ENCODE measurements at regions not wholly inside any gene's neighbourhood (a gene's known extent, or its start where the extent isn't known, plus 50 kb on each side); places are given as distances from the start of the nearest gene placed in this dataset.
A peak's percentile ranks its signal among the peaks of the same experiment; 100 is the strongest.
"Not testable (repeated sequence)": the region's sequence is repeated elsewhere in the genome, so short reads cannot be mapped to it uniquely, and the experiment has no call there.

DNA sequence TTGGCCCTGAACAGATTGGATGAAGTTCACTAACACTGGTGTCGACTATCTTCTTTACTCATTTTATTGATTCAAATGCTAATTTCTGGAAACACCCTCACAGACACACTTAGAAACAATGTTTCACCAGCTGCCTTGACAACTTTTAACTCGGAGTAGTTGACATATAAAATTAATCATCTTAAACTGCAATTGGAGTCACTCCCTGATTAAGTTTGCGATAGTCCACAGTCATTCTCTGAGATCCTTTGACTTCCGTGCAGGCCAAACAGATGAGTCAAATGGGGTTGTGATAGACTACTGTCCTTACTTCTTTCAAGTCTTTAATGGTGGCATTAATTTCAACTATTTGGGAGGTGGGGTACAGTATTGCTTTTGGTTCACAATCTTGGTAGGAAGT lies 114.4 kb upstream of the PCSK1 start:
- H3K36me3 ChIP-seq (ENCODE audit: insufficient read depth, low read length): no peaks in the 10 kb centered on the region
- no peaks in the 10 kb centered on the region for H3K9me2 ChIP-seq (replicated peaks; ENCODE audit: low read depth, low read length)
- no peak overlapping the region for H3K4me3 ChIP-seq (ENCODE audit: low read length, poor library complexity, severe bottlenecking)
- no peaks in the 10 kb centered on the region for H3K27me3 ChIP-seq (ENCODE audit: insufficient read depth, low read length, poor library complexity, severe bottlenecking)
- no peaks in the 10 kb centered on the region for H3K4me1 ChIP-seq (ENCODE audit: insufficient read depth, low read length, poor library complexity, severe bottlenecking)
- no peaks in the 10 kb centered on the region for H4K20me1 ChIP-seq (ENCODE audit: insufficient read depth, low read length, poor library complexity, severe bottlenecking)
- no peak overlapping the region for H3K9ac ChIP-seq (ENCODE audit: low read depth, low read length, poor library complexity, severe bottlenecking)
- TF ChIP-seq, protein P1, sequence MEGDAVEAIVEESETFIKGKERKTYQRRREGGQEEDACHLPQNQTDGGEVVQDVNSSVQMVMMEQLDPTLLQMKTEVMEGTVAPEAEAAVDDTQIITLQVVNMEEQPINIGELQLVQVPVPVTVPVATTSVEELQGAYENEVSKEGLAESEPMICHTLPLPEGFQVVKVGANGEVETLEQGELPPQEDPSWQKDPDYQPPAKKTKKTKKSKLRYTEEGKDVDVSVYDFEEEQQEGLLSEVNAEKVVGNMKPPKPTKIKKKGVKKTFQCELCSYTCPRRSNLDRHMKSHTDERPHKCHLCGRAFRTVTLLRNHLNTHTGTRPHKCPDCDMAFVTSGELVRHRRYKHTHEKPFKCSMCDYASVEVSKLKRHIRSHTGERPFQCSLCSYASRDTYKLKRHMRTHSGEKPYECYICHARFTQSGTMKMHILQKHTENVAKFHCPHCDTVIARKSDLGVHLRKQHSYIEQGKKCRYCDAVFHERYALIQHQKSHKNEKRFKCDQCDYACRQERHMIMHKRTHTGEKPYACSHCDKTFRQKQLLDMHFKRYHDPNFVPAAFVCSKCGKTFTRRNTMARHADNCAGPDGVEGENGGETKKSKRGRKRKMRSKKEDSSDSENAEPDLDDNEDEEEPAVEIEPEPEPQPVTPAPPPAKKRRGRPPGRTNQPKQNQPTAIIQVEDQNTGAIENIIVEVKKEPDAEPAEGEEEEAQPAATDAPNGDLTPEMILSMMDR (conservative IDR thresholded peaks at IDR 0.05; ENCODE audit: low read length): no peak
- H3K4me2 ChIP-seq (ENCODE audit: low read depth, low read length, poor library complexity, severe bottlenecking): no peak overlapping the region
- H3F3A ChIP-seq (ENCODE audit: low read depth): no peaks in the 10 kb centered on the region
- no peaks in the 10 kb centered on the region for H3K9me3 ChIP-seq (ENCODE audit: insufficient read depth, low read depth, low read length)
- H3K79me2 ChIP-seq (ENCODE audit: insufficient read depth, low read length): no peaks in the 10 kb centered on the region
- no peak overlapping the region for H2AFZ ChIP-seq (ENCODE audit: low read length)

DNA sequence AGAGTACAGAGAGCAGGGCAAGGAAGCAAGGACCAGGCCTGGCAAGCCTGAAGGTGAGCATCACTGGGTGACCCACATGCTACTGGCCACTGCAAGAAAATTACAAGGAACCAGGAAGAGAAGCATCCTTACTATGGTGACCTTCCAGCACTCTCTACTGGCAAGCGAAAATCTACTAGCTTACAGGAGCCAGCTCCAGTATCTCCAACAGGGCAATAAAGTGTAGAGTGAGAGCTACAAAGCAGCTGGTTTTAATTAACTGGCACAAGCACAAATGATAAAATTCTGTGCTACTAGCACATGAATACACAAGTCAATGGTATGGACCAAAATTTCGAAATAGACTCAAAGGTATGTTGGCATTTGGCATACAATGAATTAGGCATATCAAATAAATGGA lies 113.3 kb upstream of the CAST start:
- no peak overlapping the region for H3K4me3 ChIP-seq (ENCODE audit: low read length, poor library complexity, severe bottlenecking)
- H3K4me1 ChIP-seq (ENCODE audit: insufficient read depth, low read length, poor library complexity, severe bottlenecking): no peaks in the 10 kb centered on the region
- no peak overlapping the region for H2AFZ ChIP-seq (ENCODE audit: low read length)
- H3K9me3 ChIP-seq (ENCODE audit: insufficient read depth, low read depth, low read length): no peaks in the 10 kb centered on the region
- H3K36me3 ChIP-seq (ENCODE audit: insufficient read depth, low read length): no peaks in the 10 kb centered on the region
- H3K79me2 ChIP-seq (ENCODE audit: insufficient read depth, low read length): no peaks in the 10 kb centered on the region
- no peak overlapping the region for H3K4me2 ChIP-seq (ENCODE audit: low read depth, low read length, poor library complexity, severe bottlenecking)
- no peak for TF ChIP-seq EZH2phosphoT487 (IDR thresholded peaks at IDR 0.05; ENCODE audit: borderline replicate concordance)
- TF ChIP-seq, protein P1 (conservative IDR thresholded peaks at IDR 0.05; ENCODE audit: low read length): 0 out of 2 replicates have a peak, but pooled peaks have one; percentile 14
- H3K9ac ChIP-seq (ENCODE audit: low read depth, low read length, poor library complexity, severe bottlenecking): no peak overlapping the region
- H4K20me1 ChIP-seq (ENCODE audit: insufficient read depth, low read length, poor library complexity, severe bottlenecking): no peaks in the 10 kb centered on the region
- no peaks in the 10 kb centered on the region for H3F3A ChIP-seq (ENCODE audit: low read depth)
- no peaks in the 10 kb centered on the region for H3K9me2 ChIP-seq (replicated peaks; ENCODE audit: low read depth, low read length)
- H3K27me3 ChIP-seq (ENCODE audit: insufficient read depth, low read length, poor library complexity, severe bottlenecking): no peaks in the 10 kb centered on the region

DNA sequence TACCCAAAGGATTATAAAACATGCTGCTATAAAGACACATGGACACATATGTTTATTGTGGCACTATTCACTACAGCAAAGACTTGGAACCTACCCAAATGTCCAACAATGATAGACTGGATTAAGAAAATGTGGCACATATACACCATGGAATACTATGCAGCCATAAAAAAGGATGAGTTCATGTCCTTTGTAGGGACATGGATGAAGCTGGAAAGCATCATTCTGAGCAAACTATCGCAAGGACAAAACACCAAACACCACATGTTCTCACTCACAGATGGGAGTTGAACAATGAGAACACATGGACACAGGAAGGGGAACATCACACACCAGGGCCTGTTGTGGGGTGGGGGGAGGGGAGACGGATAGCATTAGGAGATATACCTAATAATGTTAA lies 101.3 kb upstream of the CAST start:
- H3K4me2 ChIP-seq (ENCODE audit: low read depth, low read length, poor library complexity, severe bottlenecking); H3K36me3 ChIP-seq (ENCODE audit: insufficient read depth, low read length); H3K27me3 ChIP-seq (ENCODE audit: insufficient read depth, low read length, poor library complexity, severe bottlenecking); H3K9me2 ChIP-seq (replicated peaks; ENCODE audit: low read depth, low read length); H2AFZ ChIP-seq (ENCODE audit: low read length); H3K9ac ChIP-seq (ENCODE audit: low read depth, low read length, poor library complexity, severe bottlenecking); H3K4me1 ChIP-seq (ENCODE audit: insufficient read depth, low read length, poor library complexity, severe bottlenecking); H3K79me2 ChIP-seq (ENCODE audit: insufficient read depth, low read length); H4K20me1 ChIP-seq (ENCODE audit: insufficient read depth, low read length, poor library complexity, severe bottlenecking); H3F3A ChIP-seq (ENCODE audit: low read depth); H3K9me3 ChIP-seq (ENCODE audit: insufficient read depth, low read depth, low read length); H3K4me3 ChIP-seq (ENCODE audit: low read length, poor library complexity, severe bottlenecking): not testable (repeated sequence)

DNA sequence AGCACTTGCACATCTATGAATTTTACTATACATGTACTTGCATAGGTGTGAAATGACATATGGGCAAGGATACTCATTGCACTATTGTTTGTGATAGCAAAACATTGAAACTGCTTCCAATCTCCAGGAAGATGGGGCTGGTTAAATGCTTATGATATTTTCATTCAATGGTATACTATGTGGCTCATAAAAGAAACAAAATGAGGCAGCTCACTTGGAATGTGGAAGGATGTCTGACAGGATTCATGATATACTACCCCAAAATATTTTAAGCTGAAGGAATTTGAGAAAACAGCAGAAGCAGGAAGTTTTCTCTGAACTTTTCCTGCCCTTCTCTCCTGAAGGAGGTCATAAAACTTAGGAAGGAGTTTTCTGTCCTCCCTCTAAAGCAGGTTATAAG lies 99.6 kb upstream of the CAST start:
- no peak overlapping the region for H3K9ac ChIP-seq (ENCODE audit: low read depth, low read length, poor library complexity, severe bottlenecking)
- no peak overlapping the region for H3K4me2 ChIP-seq (ENCODE audit: low read depth, low read length, poor library complexity, severe bottlenecking)
- no peak overlapping the region for H3K4me3 ChIP-seq (ENCODE audit: low read length, poor library complexity, severe bottlenecking)
- no peak for TF ChIP-seq EZH2phosphoT487 (IDR thresholded peaks at IDR 0.05; ENCODE audit: borderline replicate concordance)
- TF ChIP-seq, protein P1 (conservative IDR thresholded peaks at IDR 0.05; ENCODE audit: low read length): no peak
- no peaks in the 10 kb centered on the region for H3F3A ChIP-seq (ENCODE audit: low read depth)
- no peaks in the 10 kb centered on the region for H3K9me3 ChIP-seq (ENCODE audit: insufficient read depth, low read depth, low read length)
- no peak overlapping the region for H2AFZ ChIP-seq (ENCODE audit: low read length)
- no peaks in the 10 kb centered on the region for H3K27me3 ChIP-seq (ENCODE audit: insufficient read depth, low read length, poor library complexity, severe bottlenecking)
- H3K79me2 ChIP-seq (ENCODE audit: insufficient read depth, low read length): no peaks in the 10 kb centered on the region
- peaks cover 17% of the 10 kb centered on the region for H3K4me1 ChIP-seq (ENCODE audit: insufficient read depth, low read length, poor library complexity, severe bottlenecking)
- no peaks in the 10 kb centered on the region for H3K36me3 ChIP-seq (ENCODE audit: insufficient read depth, low read length)
- no peaks in the 10 kb centered on the region for H3K9me2 ChIP-seq (replicated peaks; ENCODE audit: low read depth, low read length)
- no peaks in the 10 kb centered on the region for H4K20me1 ChIP-seq (ENCODE audit: insufficient read depth, low read length, poor library complexity, severe bottlenecking)

Measured in Loucy (cell line).